ENCODE measurements at regions not wholly inside any gene's neighbourhood (a gene's known extent, or its start where the extent isn't known, plus 50 kb on each side); places are given as distances from the start of the nearest gene placed in this dataset.

GRCh38 chr9:115189686-115190085 lies 71.7 kb upstream of the TNC start:
- Histone ChIP-seq H3K27ac (no peak overlapping the region), H3K36me3 (no peaks in the 10 kb centered on the region), H3K4me1 (peaks cover 0 to 8% (median 0%) of the 10 kb centered on the region in 4 donors), H3K9me3 (peaks cover 0 to 5% (median 0%) of the 10 kb centered on the region in 4 donors), H3K27me3 (no peaks in the 10 kb centered on the region), H3K4me3 (no peak overlapping the region)
- TF ChIP-seq POLR2A (IDR thresholded peaks at IDR 0.05) (no peak), EP300 (IDR thresholded peaks at IDR 0.05) (no peak)
- DNase-seq (ENCODE audit: low spot score in 2 of 2), result no peak
- WGBS, 2 donors, result 62 to 77% methylated on average over 2 of the region's 2 CpGs

- Histone ChIP-seq H3K27me3 (no peaks in the 10 kb centered on the region), H3K36me3 (no peaks in the 10 kb centered on the region), H3K4me3 (no peak overlapping the region), H3K9me3 (peaks cover 0 to 5% (median 0%) of the 10 kb centered on the region in 4 donors), H3K4me1 (peaks cover 0 to 8% (median 0%) of the 10 kb centered on the region in 4 donors), H3K27ac (no peak overlapping the region)
- 80 to 86% methylated on average over 3 of the region's 3 CpGs for WGBS, 2 donors
- TF ChIP-seq POLR2A (IDR thresholded peaks at IDR 0.05) (no peak), CTCF (IDR thresholded peaks at IDR 0.05) (no peak), EP300 (IDR thresholded peaks at IDR 0.05) (no peak)
- no peak for DNase-seq (ENCODE audit: low spot score in 2 of 2)
Observed at GRCh38 chr9:115191667-115192066, 73.7 kb upstream of the TNC start.

GRCh38 chr9:115192280-115192679 lies 74.3 kb upstream of the TNC start:
- H3K27me3 ChIP-seq, result no peaks in the 10 kb centered on the region
- no peak overlapping the region for H3K4me3 ChIP-seq
- 60 to 65% methylated on average over 3 of the region's 3 CpGs for WGBS, 2 donors
- TF ChIP-seq POLR2A (IDR thresholded peaks at IDR 0.05), result no peak
- peak in 1 of 2 donors; percentile 58 for TF ChIP-seq EP300 (IDR thresholded peaks at IDR 0.05)
- H3K9me3 ChIP-seq, result peaks cover 0 to 5% (median 0%) of the 10 kb centered on the region in 4 donors
- no peaks in the 10 kb centered on the region for H3K36me3 ChIP-seq
- DNase-seq (ENCODE audit: low spot score in 2 of 2), result peak in 1 of 2 donors; percentile 36
- H3K4me1 ChIP-seq, result peaks cover 0 to 8% (median 0%) of the 10 kb centered on the region in 4 donors
- no peak overlapping the region for H3K27ac ChIP-seq

- 71 to 73% methylated on average over 2 of the region's 2 CpGs for WGBS, 2 donors
- Histone ChIP-seq H3K4me1 (peaks cover 0 to 8% (median 0%) of the 10 kb centered on the region in 4 donors), H3K27me3 (no peaks in the 10 kb centered on the region), H3K9me3 (peaks cover 0 to 5% (median 0%) of the 10 kb centered on the region in 4 donors), H3K27ac (no peak overlapping the region), H3K36me3 (no peaks in the 10 kb centered on the region), H3K4me3 (no peak overlapping the region)
- TF ChIP-seq POLR2A (IDR thresholded peaks at IDR 0.05) (no peak), EP300 (IDR thresholded peaks at IDR 0.05) (no peak), CTCF (IDR thresholded peaks at IDR 0.05) (no peak)
- no peak for DNase-seq (ENCODE audit: low spot score in 2 of 2)
Observed at GRCh38 chr9:115192835-115193525, 75.0 kb upstream of the TNC start.

- TF ChIP-seq POLR2A (IDR thresholded peaks at IDR 0.05) (no peak), EP300 (IDR thresholded peaks at IDR 0.05) (no peak), CTCF (IDR thresholded peaks at IDR 0.05) (no peak)
- Histone ChIP-seq H3K4me3 (no peak overlapping the region), H3K27me3 (no peaks in the 10 kb centered on the region), H3K4me1 (peaks cover 0 to 8% (median 0%) of the 10 kb centered on the region in 4 donors), H3K27ac (no peak overlapping the region), H3K9me3 (peaks cover 0 to 5% (median 0%) of the 10 kb centered on the region in 4 donors), H3K36me3 (no peaks in the 10 kb centered on the region)
- 76 to 84% methylated on average over 4 of the region's 4 CpGs for WGBS, 2 donors
- DNase-seq (ENCODE audit: low spot score in 2 of 2), result no peak
Observed at GRCh38 chr9:115193777-115194176, 75.8 kb upstream of the TNC start.

- Histone ChIP-seq H3K36me3 (no peaks in the 10 kb centered on the region), H3K9me3 (peaks cover 0 to 5% (median 0%) of the 10 kb centered on the region in 4 donors), H3K4me3 (no peak overlapping the region), H3K27me3 (no peaks in the 10 kb centered on the region), H3K4me1 (peaks cover 0 to 8% (median 0%) of the 10 kb centered on the region in 4 donors), H3K27ac (no peak overlapping the region)
- DNase-seq (ENCODE audit: low spot score in 2 of 2), result peak in 1 of 2 donors; percentile 30
- TF ChIP-seq POLR2A (IDR thresholded peaks at IDR 0.05) (no peak), EP300 (IDR thresholded peaks at IDR 0.05) (peak in 1 of 2 donors; percentile 23)
Observed at GRCh38 chr9:115194216-115194615, 76.3 kb upstream of the TNC start.

Measured in tibial nerve (tissue), 4 donors.